Gastrocnemius medialis (tissue), 4 donors: ENCODE measurements at regions not wholly inside any gene's neighbourhood (a gene's known extent, or its start where the extent isn't known, plus 50 kb on each side); places are given as distances from the start of the nearest gene placed in this dataset.

Source experiments
- ATAC-seq, 2 donors: fragments of 150-250 bp; one replicate each; pipeline ENCODE4 v1.9.1; 2016
- DNase-seq, 2 donors: peaks; one replicate each; pipeline ENCODE4 v3.0.0-alpha.2; 2019
- H3K27ac ChIP-seq, 4 donors: fragments of 200-600 bp; sonication (generic); 1 replicate in 1 of 4; 2 replicates in 3 of 4; pipeline ENCODE4 v1.5.1; 2016 to 2018; ENCODE audit warnings: mild to moderate bottlenecking in 2 of 4, moderate library complexity in 1 of 4
- H3K27me3 ChIP-seq, 3 donors: fragments of 200-600 bp; sonication (generic) in 2 of 3; 1 replicate in 1 of 3; 2 replicates in 2 of 3; pipeline versions ENCODE4 v1.5.1 to v1.6.0; 2016 to 2019; ENCODE audit warnings: mild to moderate bottlenecking in 1 of 3, moderate library complexity in 1 of 3
- H3K36me3 ChIP-seq, 2 donors: fragments of 200-600 bp; sonication (generic) in 1 of 2; one replicate each; pipeline ENCODE4 v1.5.1; 2017 to 2018
- H3K4me1 ChIP-seq, 2 donors: fragments of 200-600 bp; sonication (generic) in 1 of 2; one replicate each; pipeline ENCODE4 v1.5.1; 2016 to 2017; ENCODE audit warnings: mild to moderate bottlenecking in 2 of 2
- H3K4me3 ChIP-seq, 4 donors: fragments of 200-600 bp; sonication (generic) in 3 of 4; 1 replicate in 1 of 4; 2 replicates in 3 of 4; pipeline ENCODE4 v1.5.1; 2016 to 2019; ENCODE audit warnings: mild to moderate bottlenecking in 2 of 4
- H3K9me3 ChIP-seq, 3 donors: fragments of 200-600 bp; sonication (generic) in 2 of 3; 1 replicate in 1 of 3; 2 replicates in 2 of 3; pipeline ENCODE4 v1.5.1; 2016 to 2019
- POLR2A ChIP-seq, 2 donors: fragments of 450-650 bp; IDR thresholded peaks; one replicate each; pipeline ENCODE4 v1.6.1; 2017; ENCODE audit warnings: antibody characterized with exemption in 2 of 2, mild to moderate bottlenecking in 2 of 2, moderate library complexity in 2 of 2
- in situ Hi-C, 4 donors: fragments of 200-750 bp; cut with MboI; loops; one replicate each; pipeline versions ENCODE4 v1.15.0 to v1.8.0; 2017; ENCODE audit warnings: low sequenced_read_pairs in 4 of 4
- intact Hi-C: fragments of 100-400 bp; cut with DNase I; formaldehyde crosslinking; loops from one replicate; pipeline ENCODE4 v1.15.1; 2023; ENCODE audit warnings: low total_unique reads
- TF ChIP-seq, protein P1 (sequence below), 5 experiments: fragments of 450-650 bp in 3 of 5; fragments of 200-600 bp in 2 of 5; sonication (generic) in 2 of 5; IDR thresholded peaks in 4 of 5; conservative IDR thresholded peaks in 1 of 5; 1 replicate in 4 of 5; 2 replicates in 1 of 5; pipeline ENCODE4 v1.5.1; 2016 to 2019; ENCODE audit warnings: antibody characterized with exemption in 5 of 5, mild to moderate bottlenecking in 3 of 5, moderate library complexity in 3 of 5

DNA sequence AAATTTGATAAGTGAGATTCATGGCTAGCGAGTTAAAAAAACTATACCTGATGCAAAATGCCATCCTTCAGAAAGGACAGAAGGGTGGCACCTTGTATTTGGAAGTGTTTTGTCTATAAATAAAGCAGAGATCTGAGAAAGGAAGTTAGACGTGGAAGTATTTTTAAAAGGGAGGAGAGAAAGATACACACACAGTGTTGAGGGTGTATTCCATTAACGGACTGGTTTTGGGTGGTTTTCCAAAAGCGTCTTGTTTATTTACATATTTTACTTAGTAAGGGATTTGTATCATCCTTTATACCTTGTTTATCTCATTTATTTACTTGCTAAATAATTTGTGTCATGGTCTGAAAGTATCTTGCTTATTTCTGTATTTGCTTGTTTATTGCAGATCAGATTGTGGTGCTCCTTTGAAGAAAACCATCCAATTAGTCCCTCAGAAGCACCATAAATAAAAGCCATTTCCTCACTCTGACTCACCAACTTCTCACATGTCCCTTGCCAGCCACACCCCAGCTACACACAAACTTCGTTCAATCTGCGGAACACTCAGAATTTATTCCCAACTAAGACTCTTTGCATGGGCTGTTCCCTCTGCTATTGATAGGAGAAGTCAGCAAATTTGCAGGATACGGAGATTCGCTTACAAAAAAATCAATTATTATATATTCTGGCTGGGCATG, 90.8 kb downstream of the FAM124B start:
- H3K4me1 ChIP-seq: no peaks in the 10 kb centered on the region
- H3K9me3 ChIP-seq: no peaks in the 10 kb centered on the region
- H3K4me3 ChIP-seq: no peak overlapping the region
- ATAC-seq (no peak), DNase-seq (no peak)
- no peak overlapping the region for H3K27ac ChIP-seq
- H3K36me3 ChIP-seq: no peaks in the 10 kb centered on the region
- H3K27me3 ChIP-seq: no peaks in the 10 kb centered on the region
- TF ChIP-seq POLR2A (IDR thresholded peaks at IDR 0.05): no peak
- TF ChIP-seq, protein P1, sequence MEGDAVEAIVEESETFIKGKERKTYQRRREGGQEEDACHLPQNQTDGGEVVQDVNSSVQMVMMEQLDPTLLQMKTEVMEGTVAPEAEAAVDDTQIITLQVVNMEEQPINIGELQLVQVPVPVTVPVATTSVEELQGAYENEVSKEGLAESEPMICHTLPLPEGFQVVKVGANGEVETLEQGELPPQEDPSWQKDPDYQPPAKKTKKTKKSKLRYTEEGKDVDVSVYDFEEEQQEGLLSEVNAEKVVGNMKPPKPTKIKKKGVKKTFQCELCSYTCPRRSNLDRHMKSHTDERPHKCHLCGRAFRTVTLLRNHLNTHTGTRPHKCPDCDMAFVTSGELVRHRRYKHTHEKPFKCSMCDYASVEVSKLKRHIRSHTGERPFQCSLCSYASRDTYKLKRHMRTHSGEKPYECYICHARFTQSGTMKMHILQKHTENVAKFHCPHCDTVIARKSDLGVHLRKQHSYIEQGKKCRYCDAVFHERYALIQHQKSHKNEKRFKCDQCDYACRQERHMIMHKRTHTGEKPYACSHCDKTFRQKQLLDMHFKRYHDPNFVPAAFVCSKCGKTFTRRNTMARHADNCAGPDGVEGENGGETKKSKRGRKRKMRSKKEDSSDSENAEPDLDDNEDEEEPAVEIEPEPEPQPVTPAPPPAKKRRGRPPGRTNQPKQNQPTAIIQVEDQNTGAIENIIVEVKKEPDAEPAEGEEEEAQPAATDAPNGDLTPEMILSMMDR (IDR thresholded peaks at IDR 0.05 in 4 of 5, conservative IDR thresholded peaks at IDR 0.05 in 1 of 5): no peak
- in situ Hi-C loops (no loop called here), intact Hi-C loops (no loop called here)

DNA sequence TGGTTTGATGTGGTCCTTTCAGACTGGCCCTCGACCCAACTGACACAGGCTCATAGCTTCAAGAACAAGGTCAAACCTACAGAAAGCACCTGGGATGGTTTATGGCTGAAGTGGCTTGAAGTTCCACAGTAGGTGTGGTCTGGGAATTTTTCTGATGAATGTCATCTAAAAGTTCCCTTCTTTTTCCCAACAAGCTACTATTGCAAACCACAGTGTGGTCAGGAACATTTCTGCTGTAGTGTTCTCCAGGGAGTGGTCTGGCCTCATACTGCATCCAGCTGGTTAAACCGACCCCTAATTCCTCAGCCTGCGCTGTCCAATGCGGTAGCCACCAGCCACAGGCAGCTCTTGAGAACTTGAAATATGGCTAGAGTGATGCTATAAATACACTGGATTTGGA, 92.7 kb downstream of the FAM124B start:
- H3K27me3 ChIP-seq: no peaks in the 10 kb centered on the region
- TF ChIP-seq, protein P1 (IDR thresholded peaks at IDR 0.05 in 4 of 5, conservative IDR thresholded peaks at IDR 0.05 in 1 of 5): no peak
- TF ChIP-seq POLR2A (IDR thresholded peaks at IDR 0.05): no peak
- no peak for DNase-seq
- no peaks in the 10 kb centered on the region for H3K9me3 ChIP-seq
- no peaks in the 10 kb centered on the region for H3K4me1 ChIP-seq
- intact Hi-C loops: no loop called here
- H3K27ac ChIP-seq: no peak overlapping the region
- in situ Hi-C loops: no loop called here
- H3K36me3 ChIP-seq: no peaks in the 10 kb centered on the region
- no peak overlapping the region for H3K4me3 ChIP-seq
- no peak for ATAC-seq

DNA sequence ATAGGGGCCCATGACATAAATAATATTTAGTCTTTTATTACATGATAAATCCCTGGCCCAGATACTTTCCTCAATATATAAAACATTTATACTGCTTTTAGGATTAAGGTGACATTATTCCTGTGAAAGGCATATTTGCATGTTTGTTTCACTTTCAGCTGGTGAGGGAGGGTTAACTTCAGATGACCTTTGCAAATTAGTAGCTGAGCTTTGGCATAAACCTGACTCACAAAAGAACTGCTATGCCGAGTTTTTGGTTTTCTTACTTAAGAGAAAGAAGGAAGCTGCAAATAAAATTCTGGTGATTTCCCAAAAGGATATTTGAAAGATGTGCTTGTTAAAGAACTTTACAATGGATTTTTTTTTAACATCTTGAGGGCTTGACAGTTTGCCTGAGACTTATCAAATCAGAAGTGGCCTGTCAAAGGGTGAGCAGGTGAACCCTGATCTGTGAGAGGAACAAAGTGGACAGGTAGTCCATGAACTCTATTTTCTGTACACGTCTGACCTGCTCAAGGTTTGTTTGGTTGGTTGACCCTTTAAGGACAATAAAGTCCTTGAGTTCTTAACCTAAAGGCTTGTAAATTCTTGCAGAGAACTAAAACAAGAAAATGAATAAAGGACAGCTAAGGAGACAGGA, 93.5 kb downstream of the FAM124B start:
- TF ChIP-seq, protein P1 (IDR thresholded peaks at IDR 0.05 in 4 of 5, conservative IDR thresholded peaks at IDR 0.05 in 1 of 5): no peak
- no peak for TF ChIP-seq POLR2A (IDR thresholded peaks at IDR 0.05)
- in situ Hi-C loops (no loop called here), intact Hi-C loops (no loop called here)
- H3K4me1 ChIP-seq: no peaks in the 10 kb centered on the region
- ATAC-seq (no peak), DNase-seq (no peak)
- H3K27ac ChIP-seq: no peak overlapping the region
- no peaks in the 10 kb centered on the region for H3K36me3 ChIP-seq
- no peaks in the 10 kb centered on the region for H3K9me3 ChIP-seq
- H3K4me3 ChIP-seq: no peak overlapping the region
- H3K27me3 ChIP-seq: no peaks in the 10 kb centered on the region

DNA sequence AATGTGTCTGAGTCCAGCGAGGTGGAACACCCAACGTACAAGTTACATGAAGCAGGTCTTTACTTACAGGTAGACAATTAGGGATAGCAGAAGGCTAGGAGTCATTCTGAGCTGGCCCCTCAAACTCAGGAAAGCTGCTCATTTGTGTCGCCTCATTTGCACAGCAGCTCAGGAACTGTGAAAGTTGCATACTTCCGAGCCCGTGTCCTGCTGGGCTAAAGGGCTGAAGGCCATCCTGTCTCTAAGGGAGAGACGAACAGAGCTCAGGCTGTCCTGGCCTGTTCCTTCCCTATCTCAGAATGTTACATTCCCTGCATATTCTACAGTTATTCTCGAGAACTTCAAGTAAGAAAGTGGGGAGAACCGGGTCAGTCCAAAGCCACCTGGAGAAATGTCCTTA, 99.0 kb downstream of the FAM124B start:
- DNase-seq (no peak), ATAC-seq (no peak)
- intact Hi-C loops (no loop called here), in situ Hi-C loops (no loop called here)
- TF ChIP-seq, protein P1 (IDR thresholded peaks at IDR 0.05 in 4 of 5, conservative IDR thresholded peaks at IDR 0.05 in 1 of 5): no peak
- TF ChIP-seq POLR2A (IDR thresholded peaks at IDR 0.05): no peak
- no peaks in the 10 kb centered on the region for H3K36me3 ChIP-seq
- H3K4me1 ChIP-seq: no peaks in the 10 kb centered on the region
- H3K27me3 ChIP-seq: no peaks in the 10 kb centered on the region
- no peak overlapping the region for H3K27ac ChIP-seq
- H3K9me3 ChIP-seq: no peaks in the 10 kb centered on the region
- no peak overlapping the region for H3K4me3 ChIP-seq
